H9 (cell line): ENCODE measurements at regions not wholly inside any gene's neighbourhood (a gene's known extent, or its start where the extent isn't known, plus 50 kb on each side); places are given as distances from the start of the nearest gene placed in this dataset.

Experiments
- DNase-seq: peaks from one replicate; pipeline ENCODE4 v3.0.0-alpha.2; 2017
- H2AFZ ChIP-seq: one replicate; pipeline ENCODE4 v1.6.1; 2013; ENCODE audit warnings: mild to moderate bottlenecking, low read length, control low read depth, moderate library complexity
- H2AK5ac ChIP-seq: 2 replicates; pipeline ENCODE4 v1.6.1; 2013; ENCODE audit warnings: low read length, control low read depth, mixed read lengths; ENCODE audit not compliant: insufficient read length
- H2BK120ac ChIP-seq: one replicate; pipeline ENCODE4 v1.6.1; 2013; ENCODE audit warnings: low read depth, mild to moderate bottlenecking, low read length, control low read depth, inconsistent platforms; ENCODE audit not compliant: poor library complexity, severe bottlenecking
- H2BK12ac ChIP-seq: 2 replicates; pipeline ENCODE4 v1.6.1; 2013; ENCODE audit warnings: low read length, control low read depth, mixed read lengths, low read depth; ENCODE audit not compliant: insufficient read length
- H2BK15ac ChIP-seq: 2 replicates; pipeline ENCODE4 v1.6.1; 2013; ENCODE audit warnings: low read depth, low read length, control low read depth
- H2BK20ac ChIP-seq: one replicate; pipeline ENCODE4 v1.6.1; 2013; ENCODE audit warnings: low read depth, mild to moderate bottlenecking, low read length, control low read depth, inconsistent platforms; ENCODE audit not compliant: poor library complexity, severe bottlenecking
- H2BK5ac ChIP-seq: 2 replicates; pipeline ENCODE4 v1.6.1; 2013; ENCODE audit warnings: low read length, control low read depth, mixed read lengths; ENCODE audit not compliant: insufficient read length
- H3K14ac ChIP-seq: 2 replicates; pipeline ENCODE4 v1.6.1; 2013; ENCODE audit warnings: low read length, control low read depth; ENCODE audit not compliant: insufficient read depth
- H3K18ac ChIP-seq: 2 replicates; pipeline ENCODE4 v1.6.1; 2013; ENCODE audit warnings: low read depth, mild to moderate bottlenecking, mixed read lengths, low read length, control low read depth; ENCODE audit not compliant: insufficient read length
- H3K23ac ChIP-seq: 2 replicates; pipeline ENCODE4 v1.6.1; 2013; ENCODE audit warnings: low read length, control low read depth, mixed read lengths, low read depth; ENCODE audit not compliant: insufficient read length
- H3K23me2 ChIP-seq: 2 replicates; pipeline ENCODE4 v1.6.1; 2013; ENCODE audit warnings: low read depth, mild to moderate bottlenecking, mixed read lengths, low read length, control low read depth; ENCODE audit not compliant: insufficient read length, poor library complexity, severe bottlenecking
- H3K27ac ChIP-seq: 2 replicates; pipeline ENCODE4 v1.5.1; 2013; ENCODE audit warnings: low read length, control low read depth, mixed read lengths, low read depth; ENCODE audit not compliant: insufficient read length
- H3K27me3 ChIP-seq: 2 replicates; pipeline ENCODE4 v1.6.1; 2013; ENCODE audit warnings: low read length, control low read depth, inconsistent platforms; ENCODE audit not compliant: insufficient read depth
- H3K4ac ChIP-seq: 2 replicates; pipeline ENCODE4 v1.6.1; 2013; ENCODE audit warnings: low read depth, mild to moderate bottlenecking, control low read depth, inconsistent platforms, low read length, moderate library complexity
- H3K4me1 ChIP-seq: 2 replicates; pipeline ENCODE4 v1.6.1; 2013; ENCODE audit warnings: low read length, control low read depth, inconsistent platforms; ENCODE audit not compliant: insufficient read depth
- H3K4me2 ChIP-seq: 2 replicates; pipeline ENCODE4 v1.6.1; 2013; ENCODE audit warnings: low read length, control low read depth, mixed read lengths; ENCODE audit not compliant: insufficient read length, insufficient read depth
- H3K56ac ChIP-seq: 2 replicates; pipeline ENCODE4 v1.6.1; 2013; ENCODE audit warnings: low read depth, mild to moderate bottlenecking, mixed read lengths, low read length, control low read depth; ENCODE audit not compliant: insufficient read length
- H3K79me1 ChIP-seq: 2 replicates; pipeline ENCODE4 v1.6.1; 2013; ENCODE audit warnings: low read depth, mild to moderate bottlenecking, moderate library complexity, low read length, control low read depth, inconsistent platforms; ENCODE audit not compliant: insufficient read depth, poor library complexity, severe bottlenecking
- H3K79me2 ChIP-seq: 2 replicates; pipeline ENCODE4 v1.6.1; 2013; ENCODE audit warnings: low read length, control low read depth, inconsistent platforms; ENCODE audit not compliant: insufficient read depth
- H3K9ac ChIP-seq: 2 replicates; pipeline ENCODE4 v1.6.1; 2013; ENCODE audit warnings: low read length, control low read depth, mixed read lengths; ENCODE audit not compliant: insufficient read length; ENCODE audit errors: extremely low read depth
- H3K9me3 ChIP-seq: one replicate; pipeline ENCODE4 v1.6.1; 2013; ENCODE audit warnings: low read depth, low read length, inconsistent platforms; ENCODE audit not compliant: control insufficient read depth
- H3T11ph ChIP-seq: one replicate; pipeline ENCODE4 v1.6.1; 2013; ENCODE audit warnings: mild to moderate bottlenecking, low read length, control low read depth, inconsistent platforms
- H4K20me1 ChIP-seq: one replicate; pipeline ENCODE4 v1.6.1; 2013; ENCODE audit not compliant: control insufficient read depth, insufficient read length, insufficient read depth
- H4K5ac ChIP-seq: 2 replicates; pipeline ENCODE4 v1.6.1; 2013; ENCODE audit warnings: low read depth, mild to moderate bottlenecking, mixed read lengths, low read length, control low read depth; ENCODE audit not compliant: insufficient read length
- H4K8ac ChIP-seq: replicated peaks from 2 replicates; pipeline ENCODE4 v1.6.1; 2013; ENCODE audit warnings: low read length, control low read depth, mixed read lengths, low read depth; ENCODE audit not compliant: insufficient read length
- H4K91ac ChIP-seq: 2 replicates; pipeline ENCODE4 v1.6.1; 2013; ENCODE audit warnings: low read depth, mild to moderate bottlenecking, moderate library complexity, mixed read lengths, low read length, control low read depth; ENCODE audit not compliant: insufficient read length
- H3K27ac Mint-ChIP-seq, 3 experiments: 2 replicates in 2 of 3; 3 replicates in 1 of 3; pipeline ENCODE4 v1.8.0; 2020 to 2021; ENCODE audit warnings: mixed read lengths in 3 of 3, mild to moderate bottlenecking in 1 of 3, moderate library complexity in 1 of 3
- H3K27me3 Mint-ChIP-seq: 2 replicates; pipeline ENCODE4 v1.8.0; 2021; ENCODE audit warnings: low read depth, mild to moderate bottlenecking, moderate library complexity, mixed read lengths
- H3K36me3 Mint-ChIP-seq, 3 experiments: 2 replicates in 2 of 3; 3 replicates in 1 of 3; pipeline ENCODE4 v1.8.0; 2020 to 2021; ENCODE audit warnings: low read depth in 3 of 3, mixed read lengths in 3 of 3; ENCODE audit not compliant: insufficient read depth in 1 of 3
- H3K4me1 Mint-ChIP-seq, 2 experiments: 2 replicates each; pipeline ENCODE4 v1.8.0; 2020; ENCODE audit warnings: mixed read lengths in 2 of 2
- H3K4me3 Mint-ChIP-seq, 2 experiments: 2 replicates in 1 of 2; 3 replicates in 1 of 2; pipeline ENCODE4 v1.8.0; 2020 to 2021; ENCODE audit warnings: mild to moderate bottlenecking in 2 of 2, mixed read lengths in 2 of 2, moderate library complexity in 1 of 2
- H3K9me3 Mint-ChIP-seq, 2 experiments: 2 replicates in 1 of 2; 3 replicates in 1 of 2; pipeline ENCODE4 v1.8.0; 2020; ENCODE audit warnings: mild to moderate bottlenecking in 2 of 2, mixed read lengths in 2 of 2, moderate library complexity in 1 of 2
- WGBS: extraction: QIAGEN DNeasy Blood & Tissue Kit; methylation state at CpG from one replicate; pipeline ENCODE4 v1.1.7; 2013; ENCODE audit warnings: missing lambda C conversion rate, low lambda C conversion rate, mixed read lengths; ENCODE audit not compliant: insufficient read length; ENCODE audit errors: extremely low coverage; 5-methylcytosine and 5-hydroxymethylcytosine counted together
- TF ChIP-seq, protein P1 (sequence below): fragments of 200-600 bp; sonication (generic); conservative IDR thresholded peaks from 3 replicates; pipeline ENCODE4 v1.8.0; 2021; ENCODE audit warnings: antibody characterized with exemption, mild to moderate bottlenecking

DNA sequence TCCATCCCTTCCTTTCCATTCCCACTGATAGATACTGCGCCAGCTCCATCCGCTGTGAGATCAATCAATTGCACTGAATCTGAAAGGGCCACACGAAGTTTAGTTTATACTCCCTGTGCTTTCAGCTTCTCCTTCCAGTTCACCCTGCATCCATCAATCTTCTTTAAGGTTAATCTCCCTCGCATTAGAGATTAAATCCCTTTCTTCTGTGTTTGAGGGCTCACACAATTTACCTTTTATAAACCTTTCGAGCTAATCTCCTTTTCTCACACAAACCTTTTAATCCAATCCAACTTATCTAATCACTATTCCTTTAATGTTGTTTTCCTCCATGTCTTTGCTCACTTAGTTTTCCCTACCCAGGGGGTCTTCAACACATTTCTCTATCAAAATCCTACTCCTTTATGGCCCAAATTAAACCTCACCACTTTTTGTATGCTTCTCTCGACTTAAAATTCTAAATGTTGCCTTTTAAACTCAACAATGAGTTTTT is 64.6 kb upstream of the HAPLN1 start:
- Histone ChIP-seq H3K9ac (no peak overlapping the region), H2BK20ac (no peak overlapping the region), H3K4ac (no peak overlapping the region), H3K4me2 (no peak overlapping the region), H3K27me3 (no peaks in the 10 kb centered on the region), H3K27ac (no peak overlapping the region), H2BK120ac (no peak overlapping the region), H4K5ac (no peak overlapping the region), H2AFZ (no peak overlapping the region), H3K23me2 (no peaks in the 10 kb centered on the region), H2AK5ac (no peak overlapping the region), H3T11ph (no peak overlapping the region), H4K20me1 (no peaks in the 10 kb centered on the region), H3K14ac (no peak overlapping the region), H3K56ac (no peak overlapping the region), H4K91ac (no peak overlapping the region), H3K9me3 (no peaks in the 10 kb centered on the region), H3K79me2 (no peaks in the 10 kb centered on the region), H4K8ac (no peak overlapping the region), H2BK15ac (no peak overlapping the region), H3K18ac (no peak overlapping the region), H2BK5ac (no peak overlapping the region), H3K4me1 (no peaks in the 10 kb centered on the region), H3K23ac (no peak overlapping the region), H3K79me1 (no peaks in the 10 kb centered on the region), H2BK12ac (no peak overlapping the region)
- no peaks in the 10 kb centered on the region for H3K36me3 Mint-ChIP-seq
- no peaks in the 10 kb centered on the region for H3K27me3 Mint-ChIP-seq
- H3K27ac Mint-ChIP-seq: no peak overlapping the region
- WGBS: 100% methylated on average over 2 of the region's 6 CpGs
- H3K4me3 Mint-ChIP-seq: no peak overlapping the region
- peaks cover 0 to 6% of the 10 kb centered on the region in 2 experiments; a peak in 1 of 4 replicates for H3K4me1 Mint-ChIP-seq
- H3K9me3 Mint-ChIP-seq: no peaks in the 10 kb centered on the region
- DNase-seq: no peak
- TF ChIP-seq, protein P1, sequence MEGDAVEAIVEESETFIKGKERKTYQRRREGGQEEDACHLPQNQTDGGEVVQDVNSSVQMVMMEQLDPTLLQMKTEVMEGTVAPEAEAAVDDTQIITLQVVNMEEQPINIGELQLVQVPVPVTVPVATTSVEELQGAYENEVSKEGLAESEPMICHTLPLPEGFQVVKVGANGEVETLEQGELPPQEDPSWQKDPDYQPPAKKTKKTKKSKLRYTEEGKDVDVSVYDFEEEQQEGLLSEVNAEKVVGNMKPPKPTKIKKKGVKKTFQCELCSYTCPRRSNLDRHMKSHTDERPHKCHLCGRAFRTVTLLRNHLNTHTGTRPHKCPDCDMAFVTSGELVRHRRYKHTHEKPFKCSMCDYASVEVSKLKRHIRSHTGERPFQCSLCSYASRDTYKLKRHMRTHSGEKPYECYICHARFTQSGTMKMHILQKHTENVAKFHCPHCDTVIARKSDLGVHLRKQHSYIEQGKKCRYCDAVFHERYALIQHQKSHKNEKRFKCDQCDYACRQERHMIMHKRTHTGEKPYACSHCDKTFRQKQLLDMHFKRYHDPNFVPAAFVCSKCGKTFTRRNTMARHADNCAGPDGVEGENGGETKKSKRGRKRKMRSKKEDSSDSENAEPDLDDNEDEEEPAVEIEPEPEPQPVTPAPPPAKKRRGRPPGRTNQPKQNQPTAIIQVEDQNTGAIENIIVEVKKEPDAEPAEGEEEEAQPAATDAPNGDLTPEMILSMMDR: no peak
